ENCODE measurements at regions not wholly inside any gene's neighbourhood (a gene's known extent, or its start where the extent isn't known, plus 50 kb on each side); places are given as distances from the start of the nearest gene placed in this dataset.
"Not testable (repeated sequence)": the region's sequence is repeated elsewhere in the genome, so short reads cannot be mapped to it uniquely, and the experiment has no call there.

DNA sequence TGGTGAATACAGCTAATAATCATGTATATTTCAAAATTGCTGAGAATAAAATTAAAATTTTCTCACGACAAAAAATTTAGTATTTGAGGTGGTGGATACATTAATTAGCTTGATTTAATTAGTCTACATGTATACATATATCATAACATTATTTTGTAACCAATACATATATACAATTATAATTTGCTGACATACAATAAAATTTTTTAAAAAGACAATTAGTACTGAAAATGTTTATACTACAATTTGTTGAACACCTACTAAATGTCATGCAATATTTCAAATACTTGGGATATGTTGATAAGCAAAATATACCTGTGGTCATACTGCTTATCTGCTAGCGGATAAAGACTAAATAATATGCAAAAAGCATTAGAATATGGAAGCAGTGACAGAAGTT, 586.5 kb downstream of the SLITRK6 start:
- DNase-seq (ENCODE audit: low read depth): no peak

DNA sequence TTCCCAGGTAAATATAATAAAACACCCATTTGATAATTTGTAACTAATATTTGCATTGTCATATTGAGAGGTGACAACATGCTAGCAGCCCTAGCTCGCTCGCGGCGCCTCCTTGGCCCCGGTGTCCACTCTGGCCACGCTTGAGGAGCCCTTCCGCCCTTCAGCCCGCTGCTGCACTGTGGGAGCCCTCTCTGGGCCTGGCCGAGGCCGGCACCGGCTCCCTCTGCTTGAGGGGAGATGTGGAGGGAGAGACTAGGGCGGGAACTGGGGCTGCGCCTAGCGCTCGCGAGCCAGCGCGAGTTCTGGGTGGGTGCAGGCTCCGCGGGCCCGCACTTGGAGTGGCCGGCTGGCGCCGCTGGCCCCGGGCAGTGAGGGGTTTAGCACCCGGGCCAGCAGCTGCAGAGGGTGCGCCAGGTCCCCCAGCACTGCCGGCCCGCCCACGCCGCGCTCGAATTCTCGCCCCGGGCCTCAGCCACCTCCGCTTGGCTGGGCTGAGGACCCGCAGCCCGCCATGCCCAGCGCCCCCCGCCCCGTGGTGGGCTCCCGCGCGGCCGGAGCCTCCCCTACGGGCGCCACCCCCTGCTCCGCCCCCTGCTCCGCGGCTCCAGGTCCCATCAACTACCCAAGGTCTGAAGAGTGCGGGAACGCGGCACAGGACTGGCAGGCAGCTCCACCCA, 594.4 kb downstream of the SLITRK6 start:
- DNase-seq (ENCODE audit: low read depth): no peak

DNA sequence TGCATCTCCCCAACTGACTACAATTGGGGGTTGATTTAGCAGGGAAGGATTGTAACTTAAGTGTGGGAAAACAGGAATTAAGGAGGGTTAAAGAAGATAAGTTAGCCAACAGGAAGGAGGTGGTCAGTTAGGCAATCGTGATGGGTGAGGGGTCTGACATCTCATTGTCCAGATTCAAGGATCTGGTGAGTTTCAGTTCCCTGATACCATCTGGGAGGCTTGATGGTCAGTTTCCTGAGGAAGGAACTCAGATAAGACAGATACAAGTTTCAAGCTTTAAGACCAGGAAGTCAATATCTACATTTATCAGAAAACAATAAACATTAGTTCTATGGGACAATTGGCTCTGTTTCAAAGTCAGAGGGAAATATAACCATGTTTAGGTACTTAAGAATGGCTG, 601.8 kb downstream of the SLITRK6 start:
- no peak for DNase-seq (ENCODE audit: low read depth)

DNA sequence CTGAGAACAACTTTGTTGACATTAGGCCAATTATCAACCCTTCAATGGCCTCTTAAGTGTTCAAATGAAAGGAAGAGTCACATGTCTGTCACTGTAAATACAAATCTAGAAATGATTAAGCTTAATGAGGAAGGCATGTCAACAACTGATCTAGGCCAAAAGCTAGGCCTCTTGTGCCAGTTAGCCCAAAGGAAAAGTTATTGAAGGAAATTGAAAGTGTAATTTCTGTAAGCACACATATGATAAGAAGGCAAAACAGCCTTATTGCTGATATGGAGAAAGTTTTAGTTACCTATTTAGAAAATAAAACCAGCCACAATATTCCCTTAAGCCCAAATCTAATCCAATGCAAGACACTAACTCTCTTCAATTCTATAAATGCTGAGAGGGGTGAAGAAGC, 604.7 kb downstream of the SLITRK6 start:
- no peak for DNase-seq (ENCODE audit: low read depth)

DNA sequence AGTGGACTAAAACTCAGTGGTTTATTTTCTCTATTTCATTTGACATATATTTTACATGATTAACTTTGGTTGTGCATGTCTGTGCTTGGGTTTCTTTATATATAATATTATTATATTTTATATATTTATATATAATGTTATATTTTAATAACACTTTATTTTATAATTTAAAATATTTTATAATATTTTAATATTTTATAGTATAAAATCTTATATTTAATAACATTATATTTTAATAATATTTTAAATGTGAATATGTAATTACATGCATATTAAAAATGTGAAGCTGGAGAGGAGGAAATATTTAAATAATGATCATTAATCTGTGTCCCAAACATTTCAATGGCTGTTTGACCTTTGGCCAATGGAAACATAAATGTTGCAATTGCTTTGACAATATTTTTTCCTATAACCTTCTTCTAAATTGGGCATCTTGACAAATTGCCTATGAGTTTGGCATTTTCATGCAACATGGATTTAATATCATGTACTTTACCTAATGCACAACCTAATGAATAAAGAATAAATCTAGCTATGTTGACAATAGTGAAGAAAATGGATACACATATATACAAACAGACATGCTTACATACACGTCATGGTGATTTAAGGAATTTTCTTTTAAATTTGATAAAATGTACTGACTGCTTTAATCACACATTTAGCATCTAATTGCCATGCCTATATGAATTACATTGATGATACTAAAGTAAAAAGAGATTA, 607.1 kb downstream of the SLITRK6 start:
- DNase-seq (ENCODE audit: low read depth): no peak

DNA sequence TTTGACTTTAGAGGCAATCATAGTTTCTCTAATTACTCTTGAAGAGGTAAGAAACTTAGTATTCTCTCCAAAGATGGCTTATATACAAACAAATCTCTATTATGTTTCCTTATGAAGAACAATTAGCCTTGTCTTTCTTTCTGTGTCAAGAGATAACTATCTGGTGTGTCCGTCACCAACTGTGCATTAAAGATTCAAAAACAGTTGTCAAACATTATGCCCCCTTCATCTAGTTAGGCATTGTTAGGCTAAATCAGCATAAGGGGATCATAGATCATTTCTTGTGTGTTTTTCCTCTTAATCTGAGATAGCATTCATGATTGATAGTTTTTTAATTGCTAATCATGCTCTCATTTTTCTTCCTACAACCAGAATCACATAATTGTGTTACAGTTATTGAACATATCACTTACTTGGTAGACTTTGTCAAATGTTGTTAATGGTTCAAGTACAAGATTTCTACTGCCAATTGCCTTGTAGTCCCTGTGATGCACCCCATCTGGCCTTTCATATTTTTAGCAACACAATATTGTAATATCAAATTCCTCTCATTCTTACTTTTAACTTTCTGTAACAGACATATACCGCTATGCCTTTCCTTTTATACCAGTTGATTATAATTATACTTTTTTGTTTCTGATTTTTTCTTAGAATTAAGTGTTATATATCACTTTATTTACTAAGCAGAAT, 612.7 kb downstream of the SLITRK6 start:
- DNase-seq (ENCODE audit: low read depth): no peak

DNA sequence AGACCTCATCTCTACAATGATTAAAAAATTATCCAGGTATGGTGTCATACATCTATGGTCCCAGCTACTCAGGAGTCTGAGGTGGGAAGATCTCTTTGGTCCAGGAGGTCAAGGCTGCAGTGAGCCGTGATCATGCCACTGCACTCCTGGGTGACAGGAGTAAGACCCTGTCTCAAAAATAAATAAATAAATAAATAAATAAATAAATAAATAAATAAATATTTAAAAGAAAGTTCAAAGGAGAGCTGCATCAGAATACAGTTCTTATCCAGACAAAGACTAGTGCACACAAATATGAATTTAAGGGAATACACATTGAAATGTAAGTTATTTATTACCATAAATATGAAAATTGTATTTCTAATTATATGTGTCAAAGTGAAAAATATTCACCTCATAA, 624.9 kb downstream of the SLITRK6 start:
- no peak for DNase-seq (ENCODE audit: low read depth)

DNA sequence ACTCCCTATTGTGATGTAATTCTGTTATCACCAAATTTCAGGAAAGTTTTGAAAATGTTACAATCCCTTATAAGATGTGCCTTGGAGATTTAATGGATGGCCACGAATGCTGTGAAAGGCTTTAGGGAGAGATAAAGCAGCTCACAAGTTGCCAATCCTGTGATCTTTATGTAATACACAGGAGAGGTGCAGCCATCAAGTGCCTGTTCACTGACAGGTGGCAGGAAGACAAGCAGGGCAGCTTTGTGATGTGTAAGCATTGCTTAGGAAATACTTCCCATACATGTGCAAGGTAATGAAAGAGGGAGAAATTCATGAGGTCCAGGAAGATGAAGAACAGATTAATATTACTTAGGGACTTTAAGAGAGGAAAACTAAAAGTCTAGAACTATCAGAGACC, 628.8 kb downstream of the SLITRK6 start:
- DNase-seq (ENCODE audit: low read depth): no peak

DNA sequence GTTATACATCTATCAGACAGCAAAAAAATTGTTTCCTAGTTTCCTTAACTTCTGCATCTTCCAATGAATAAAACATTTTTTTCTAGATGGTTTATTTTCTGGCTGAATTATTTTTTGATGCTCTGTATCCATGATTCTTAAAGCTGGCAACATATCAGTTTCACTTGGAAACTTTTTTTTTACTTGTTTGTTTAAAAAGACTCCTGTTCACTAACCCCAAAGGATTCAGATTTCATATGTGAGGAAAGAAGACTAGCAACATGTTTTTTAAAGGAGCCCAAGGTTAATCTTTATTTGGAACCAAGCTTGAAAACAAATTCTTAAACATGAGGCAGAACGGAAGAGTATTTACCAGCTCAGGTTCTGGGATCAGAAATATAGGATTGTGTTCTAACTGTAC, 632.3 kb downstream of the SLITRK6 start:
- DNase-seq (ENCODE audit: low read depth): no peak

DNA sequence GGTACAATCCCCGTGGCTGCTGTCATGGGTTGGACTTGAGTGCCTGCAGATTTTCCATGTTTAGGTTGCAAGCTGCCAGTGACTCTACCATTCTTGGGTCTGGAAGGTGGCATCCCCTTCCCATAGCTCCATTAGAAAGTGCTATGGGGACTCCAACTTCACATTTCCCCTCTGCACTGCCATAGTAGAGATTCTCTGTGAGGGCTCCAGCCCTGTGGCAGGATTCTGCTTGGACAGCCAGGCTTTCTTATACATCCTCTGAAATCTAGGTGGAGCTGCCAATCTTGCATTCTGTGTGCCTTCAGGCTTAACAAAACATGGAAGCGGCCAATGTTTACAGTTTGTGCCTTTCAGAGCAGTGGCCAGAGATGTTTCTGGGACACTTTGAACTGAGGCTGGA, 636.2 kb downstream of the SLITRK6 start:
- DNase-seq (ENCODE audit: low read depth): no peak

DNA sequence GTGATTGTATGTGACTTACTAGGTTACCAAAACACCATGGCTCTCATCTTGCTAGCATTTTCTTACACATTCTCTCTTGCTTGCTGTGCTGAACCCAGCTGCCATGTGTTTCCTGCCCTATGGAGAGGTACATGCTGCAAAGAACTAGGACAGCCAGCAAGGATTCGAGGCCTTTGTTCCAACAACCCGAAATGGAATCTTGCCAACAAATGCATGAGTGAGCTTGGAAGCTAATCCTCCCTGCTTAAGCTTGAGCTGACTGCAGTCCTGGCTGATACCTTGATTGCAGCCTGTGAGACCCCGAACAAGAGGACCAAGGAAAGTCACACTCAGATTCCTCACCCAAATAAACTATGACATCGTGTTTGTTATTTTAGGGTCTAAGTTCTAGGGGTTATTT, 651.2 kb downstream of the SLITRK6 start:
- no peak for DNase-seq (ENCODE audit: low read depth)

DNA sequence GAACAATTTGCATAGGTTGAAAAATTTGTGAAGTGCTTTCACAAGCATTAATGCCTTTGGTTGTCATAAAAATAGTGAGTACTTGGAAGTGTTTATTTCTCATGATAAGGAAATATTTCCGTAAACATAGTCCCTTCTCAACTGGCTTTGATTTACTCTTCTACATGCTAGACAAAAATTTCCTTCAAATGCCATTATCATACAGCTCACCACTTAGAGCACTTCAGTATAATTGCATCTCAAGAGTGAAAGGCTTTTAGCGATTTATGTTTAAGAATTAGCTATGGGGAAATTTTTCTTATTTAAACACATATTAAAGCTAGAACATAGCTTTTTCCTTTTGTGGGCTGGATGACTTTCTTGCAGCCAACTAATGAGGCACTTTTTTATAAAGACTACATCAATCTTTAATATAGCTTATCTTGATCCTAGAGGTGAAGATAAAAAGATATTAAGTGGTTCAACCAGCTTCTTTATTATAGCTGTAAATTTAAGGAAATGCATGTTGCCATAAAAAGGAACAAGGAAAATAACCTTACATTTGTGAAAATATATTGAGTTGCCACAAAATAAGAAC, 656.8 kb downstream of the SLITRK6 start:
- DNase-seq (ENCODE audit: low read depth): no peak

DNA sequence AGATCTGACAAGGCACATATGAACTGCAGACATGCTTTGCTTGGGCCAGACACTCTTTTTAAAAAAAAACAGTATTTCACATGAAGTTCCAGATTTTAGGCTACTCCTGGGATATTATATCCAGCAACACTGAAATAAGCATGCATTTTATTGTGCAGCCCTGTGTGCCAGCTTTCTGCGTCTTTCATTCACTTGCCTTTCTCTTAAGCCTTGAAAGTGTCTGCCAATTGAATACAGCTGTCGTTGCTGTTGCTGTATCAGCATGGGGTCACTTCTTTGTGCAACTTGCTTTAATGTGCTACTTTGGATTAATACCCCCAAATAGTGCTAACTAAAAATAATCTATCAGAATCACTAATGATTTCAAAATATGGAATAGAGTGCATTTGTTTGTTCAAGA, 657.8 kb downstream of the SLITRK6 start:
- DNase-seq (ENCODE audit: low read depth): no peak

DNA sequence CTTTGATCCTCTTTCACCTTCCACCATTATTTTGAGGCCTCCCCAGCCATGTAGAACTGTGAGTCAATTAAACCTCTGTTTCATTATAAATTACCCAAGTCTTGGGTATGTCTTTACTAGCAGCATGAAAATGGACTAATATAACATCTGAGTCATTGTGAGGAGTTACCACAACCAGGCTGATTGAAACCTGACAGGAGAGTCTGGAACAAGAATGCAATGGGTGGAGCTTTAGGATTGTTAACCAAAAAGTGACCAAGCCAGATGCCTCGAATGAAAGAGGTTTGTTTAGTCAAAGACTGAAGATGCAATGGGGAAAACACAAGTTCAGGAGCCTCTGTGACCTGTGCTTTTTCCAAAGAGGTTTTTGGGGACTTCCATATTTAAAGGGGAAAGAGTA, 659.0 kb downstream of the SLITRK6 start:
- no peak for DNase-seq (ENCODE audit: low read depth)

DNA sequence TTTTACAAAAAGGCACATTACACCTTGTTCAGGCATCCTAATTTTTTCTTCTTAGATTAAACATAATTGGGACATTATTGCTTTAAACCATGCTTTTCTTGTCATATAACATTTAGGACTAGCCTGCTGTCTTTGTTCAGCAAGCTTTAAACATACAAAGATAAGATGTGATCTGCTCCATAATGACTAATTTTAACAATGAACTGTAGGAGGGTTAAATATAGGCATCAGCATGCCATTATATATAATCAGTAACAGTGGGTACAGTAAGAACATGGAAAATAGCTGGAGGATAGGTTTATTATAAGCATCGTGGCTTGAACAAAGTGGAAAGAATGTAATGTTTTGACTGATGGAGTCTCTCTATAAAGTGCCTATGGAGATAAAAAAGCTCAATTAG, 661.7 kb downstream of the SLITRK6 start:
- DNase-seq (ENCODE audit: low read depth): no peak

DNA sequence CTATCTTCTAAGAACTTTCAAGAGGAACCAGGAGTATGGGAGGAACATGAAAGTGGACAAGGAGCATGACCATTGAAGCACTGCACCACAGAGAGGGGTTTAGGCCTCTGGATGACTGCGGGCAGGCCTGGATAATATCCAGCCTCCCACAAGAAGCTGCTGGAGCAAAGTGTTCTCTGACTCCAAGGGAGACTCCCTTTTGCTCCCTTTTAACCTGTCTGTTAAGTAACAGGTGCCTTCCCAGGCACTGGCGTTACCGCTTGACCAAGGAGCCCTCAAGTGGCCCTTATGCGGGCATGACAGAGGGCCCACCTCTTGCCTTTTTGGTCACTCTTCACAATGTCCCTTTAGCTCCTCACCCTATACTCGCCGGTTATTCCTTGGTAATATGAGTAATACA, 666.2 kb downstream of the SLITRK6 start:
- no peak for DNase-seq (ENCODE audit: low read depth)

DNA sequence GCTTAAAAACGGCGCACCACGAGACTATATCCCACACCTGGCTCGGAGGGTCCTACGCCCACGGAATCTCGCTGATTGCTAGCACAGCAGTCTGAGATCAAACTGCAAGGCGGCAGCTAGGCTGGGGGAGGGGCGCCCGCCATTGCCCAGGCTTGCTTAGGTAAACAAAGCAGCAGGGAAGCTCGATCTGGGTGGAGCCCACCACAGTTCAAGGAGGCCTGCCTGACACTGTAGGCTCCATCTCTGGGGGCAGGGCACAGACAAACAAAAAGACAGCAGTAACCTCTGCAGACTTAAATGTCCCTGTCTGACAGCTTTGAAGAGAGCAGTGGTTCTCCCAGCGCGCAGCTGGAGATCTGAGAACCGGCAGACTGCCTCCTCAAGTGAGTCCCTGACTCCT, 675.7 kb downstream of the SLITRK6 start:
- DNase-seq (ENCODE audit: low read depth): not testable (repeated sequence)

DNA sequence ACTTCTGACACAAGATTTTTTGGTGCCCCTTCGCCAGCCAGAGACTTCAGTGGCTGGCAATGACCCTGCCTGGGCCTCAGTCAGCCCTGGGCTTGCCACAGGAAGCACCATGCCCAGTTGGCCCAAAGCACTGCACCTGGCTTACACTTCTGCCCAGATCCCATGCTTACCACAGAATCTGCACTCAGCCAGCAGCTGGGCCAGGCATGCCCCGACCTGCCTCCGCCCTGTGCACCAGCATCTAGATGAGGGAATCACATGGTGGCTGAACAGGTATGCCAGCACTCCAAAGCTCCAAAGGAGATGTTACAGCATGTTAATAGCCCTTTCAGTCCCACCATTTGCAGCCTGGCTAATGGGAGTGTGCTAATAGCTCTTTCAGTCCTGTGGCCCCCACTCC, 690.9 kb downstream of the SLITRK6 start:
- DNase-seq (ENCODE audit: low read depth): no peak

DNA sequence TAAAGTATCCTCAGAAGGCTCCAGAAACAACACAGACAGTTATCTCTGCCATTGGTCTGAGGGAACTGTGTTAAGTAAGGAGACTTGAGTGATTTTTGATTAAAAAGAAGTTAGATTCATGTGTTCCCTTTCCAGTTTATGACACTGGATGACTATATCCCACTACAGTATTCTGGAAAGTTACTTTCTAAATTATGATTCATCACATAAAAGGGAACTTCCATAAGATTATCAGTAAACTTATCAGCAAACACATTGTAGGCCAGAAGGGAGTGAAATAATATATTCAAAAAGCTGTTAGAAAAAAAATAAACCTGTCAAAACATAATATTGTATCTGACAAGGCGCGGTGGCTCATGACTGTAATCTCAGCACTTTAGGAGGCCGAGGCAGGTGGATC, 700.0 kb downstream of the SLITRK6 start:
- DNase-seq (ENCODE audit: low read depth): no peak

DNA sequence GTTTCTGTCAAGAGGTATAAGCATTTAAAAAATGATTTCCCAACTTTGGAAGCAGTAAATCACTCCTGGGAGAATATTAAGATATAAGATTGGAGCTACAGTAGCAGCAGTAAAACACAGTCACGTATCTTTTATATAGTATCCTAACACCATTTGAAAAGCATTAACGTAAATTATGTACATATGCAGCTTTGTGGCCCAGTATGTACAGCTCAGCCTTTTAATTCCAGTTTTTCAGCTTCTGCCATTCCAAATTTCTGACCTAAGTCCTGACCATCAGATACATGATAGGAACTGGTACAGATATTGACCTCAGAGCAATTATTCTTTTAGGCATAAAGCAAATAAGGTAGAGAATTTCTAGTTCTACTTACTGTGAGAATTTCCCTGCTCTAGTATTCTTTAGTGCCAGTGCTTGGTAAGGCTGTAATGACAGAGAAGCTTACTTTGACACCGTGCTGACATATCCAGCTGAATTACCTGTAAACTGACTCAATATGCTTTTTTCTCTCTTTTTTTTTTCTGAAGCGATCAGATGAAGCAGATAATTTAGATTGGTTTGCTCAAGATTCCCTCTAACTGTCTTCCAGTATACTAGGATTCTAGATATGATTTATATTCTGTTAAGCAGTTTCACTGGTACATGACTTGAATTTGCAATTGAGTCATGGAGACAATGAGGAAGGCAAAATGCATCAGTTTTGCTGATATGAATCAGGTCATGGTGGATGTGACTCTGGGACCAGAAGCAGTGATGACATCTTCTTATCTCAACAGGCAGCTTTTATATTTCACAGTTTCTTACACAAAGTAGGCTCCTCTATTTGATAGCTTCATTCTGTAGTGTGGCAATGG, 703.6 kb downstream of the SLITRK6 start:
- no peak for DNase-seq (ENCODE audit: low read depth)

DNA sequence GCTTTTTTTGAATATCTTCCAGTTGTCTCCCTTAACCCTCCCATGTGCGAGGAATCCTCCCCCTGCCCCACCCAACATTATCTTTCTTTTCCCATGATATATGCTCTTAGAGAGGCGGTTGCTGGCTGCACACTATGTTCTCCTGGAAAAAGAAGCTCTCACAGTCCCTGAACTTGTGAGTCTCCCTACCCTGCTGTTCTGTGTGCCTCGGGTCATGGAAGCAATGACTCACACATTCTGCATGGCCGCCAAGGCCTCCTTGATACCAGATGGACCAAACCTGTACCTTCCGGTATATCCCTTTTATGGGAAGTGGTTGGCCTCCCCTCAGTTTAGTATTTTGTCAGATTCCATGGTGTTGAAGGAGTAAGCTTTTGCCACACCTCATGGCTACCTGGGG, 705.4 kb downstream of the SLITRK6 start:
- DNase-seq (ENCODE audit: low read depth): no peak

DNA sequence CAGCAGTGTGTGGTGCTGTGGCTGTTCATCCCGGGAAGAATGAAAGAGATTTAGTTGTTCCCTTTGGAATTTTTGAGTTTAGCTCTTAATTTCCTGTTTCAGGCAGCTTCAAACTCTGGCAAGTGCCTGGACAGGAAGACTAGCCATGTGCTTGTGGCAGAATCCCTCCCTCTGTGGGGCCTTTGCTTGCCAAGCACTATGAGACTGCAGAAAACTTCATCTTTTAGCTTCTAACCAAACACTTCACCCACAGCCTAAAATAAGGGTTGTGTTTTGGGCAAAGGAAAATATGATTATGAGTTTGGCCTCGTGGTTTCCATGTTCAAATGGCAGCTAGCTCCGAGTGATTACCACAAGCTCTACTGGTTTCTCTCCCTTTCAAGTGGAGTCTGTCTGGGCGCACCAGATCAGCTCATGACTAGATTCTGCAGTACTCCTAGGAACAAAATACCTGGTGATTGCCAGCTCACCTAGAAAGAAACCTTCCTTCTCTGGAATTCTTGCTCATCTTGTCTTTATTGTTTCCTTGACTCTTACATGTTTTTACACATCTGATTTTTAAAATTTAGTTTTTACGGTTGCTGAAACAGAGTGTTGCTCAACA, 707.5 kb downstream of the SLITRK6 start:
- DNase-seq (ENCODE audit: low read depth): no peak

Measured in HS-5 (cell line).